GM23338 (cell line): ENCODE measurements at regions not wholly inside any gene's neighbourhood (a gene's known extent, or its start where the extent isn't known, plus 50 kb on each side); places are given as distances from the start of the nearest gene placed in this dataset.

ENCODE experiments used
- ATAC-seq: fragments of 200-7000 bp; cut with Tn5 transposase; 3 replicates; pipeline ENCODE4 v1.9.1; 2020
- DNase-seq: peaks from one replicate; pipeline ENCODE4 v3.0.0-alpha.2; 2015; ENCODE audit warnings: low spot score
- H2AFZ ChIP-seq: fragments of 200-600 bp; sonication (generic); 2 replicates; pipeline ENCODE4 v1.8.0; 2016; ENCODE audit warnings: antibody characterized with exemption, mild to moderate bottlenecking, moderate library complexity
- H3F3A ChIP-seq: fragments of 200-600 bp; sonication (generic); replicated peaks from 2 replicates; pipeline ENCODE4 v1.8.0; 2017; ENCODE audit warnings: antibody characterized with exemption, mixed run types, low read depth
- H3K27ac ChIP-seq: fragments of 200-600 bp; sonication (generic); 2 replicates; pipeline ENCODE4 v1.6.1; 2016; ENCODE audit warnings: low read depth
- H3K27me3 ChIP-seq: fragments of 200-600 bp; sonication (generic); 2 replicates; pipeline ENCODE4 v1.8.0; 2016; ENCODE audit warnings: mild to moderate bottlenecking, mixed run types, moderate library complexity; ENCODE audit not compliant: insufficient read depth
- H3K36me3 ChIP-seq: fragments of 200-600 bp; sonication (generic); 2 replicates; pipeline ENCODE4 v1.8.0; 2016; ENCODE audit warnings: mild to moderate bottlenecking; ENCODE audit not compliant: insufficient read depth
- H3K4me1 ChIP-seq: fragments of 200-600 bp; sonication (generic); 2 replicates; pipeline ENCODE4 v1.8.0; 2016; ENCODE audit warnings: mild to moderate bottlenecking, moderate library complexity; ENCODE audit not compliant: insufficient read depth
- H3K4me2 ChIP-seq: fragments of 200-600 bp; sonication (generic); 2 replicates; pipeline ENCODE4 v1.7.1; 2017; ENCODE audit warnings: mixed run types
- H3K4me3 ChIP-seq: fragments of 200-600 bp; sonication (generic); 2 replicates; pipeline ENCODE4 v1.6.1; 2016; ENCODE audit warnings: mixed run types
- H3K79me2 ChIP-seq: fragments of 200-600 bp; sonication (generic); replicated peaks from 2 replicates; pipeline ENCODE4 v1.8.0; 2017; ENCODE audit warnings: mild to moderate bottlenecking; ENCODE audit not compliant: insufficient read depth
- H3K9me2 ChIP-seq: fragments of 200-600 bp; sonication (generic); 2 replicates; pipeline ENCODE4 v1.8.0; 2017; ENCODE audit not compliant: insufficient read depth
- H4K20me1 ChIP-seq: fragments of 200-600 bp; sonication (generic); replicated peaks from 2 replicates; pipeline ENCODE4 v1.8.0; 2017; ENCODE audit warnings: mild to moderate bottlenecking; ENCODE audit not compliant: insufficient read depth
- H3K27ac Mint-ChIP-seq: 2 replicates; pipeline ENCODE4 v1.8.0; 2020; ENCODE audit warnings: inconsistent platforms, mild to moderate bottlenecking, moderate library complexity, mixed read lengths
- H3K27me3 Mint-ChIP-seq: 3 replicates; pipeline ENCODE4 v1.8.0; 2022; ENCODE audit warnings: low read depth, mild to moderate bottlenecking, moderate library complexity, mixed read lengths, inconsistent platforms; ENCODE audit not compliant: insufficient read depth, poor library complexity
- H3K36me3 Mint-ChIP-seq: 3 replicates; pipeline ENCODE4 v1.8.0; 2021; ENCODE audit warnings: low read depth, mild to moderate bottlenecking, inconsistent platforms, moderate library complexity, mixed read lengths
- H3K4me1 Mint-ChIP-seq: 3 replicates; pipeline ENCODE4 v1.8.0; 2020; ENCODE audit warnings: mild to moderate bottlenecking, inconsistent platforms, mixed read lengths
- H3K4me3 Mint-ChIP-seq: 3 replicates; pipeline ENCODE4 v1.8.0; 2021; ENCODE audit warnings: moderate library complexity, mild to moderate bottlenecking, inconsistent platforms, mixed read lengths
- H3K9me3 Mint-ChIP-seq: 3 replicates; pipeline ENCODE4 v1.8.0; 2020; ENCODE audit warnings: moderate library complexity, mild to moderate bottlenecking, inconsistent platforms, mixed read lengths
- CTCF ChIP-seq, 2 experiments: fragments of 200-600 bp in 1 of 2; sonication (generic) in 1 of 2; conservative IDR thresholded peaks; 2 replicates each; pipeline versions ENCODE4 v1.5.1 to v1.6.1; 2016 to 2017; ENCODE audit warnings: antibody characterized with exemption in 2 of 2, low read depth in 2 of 2, mild to moderate bottlenecking in 2 of 2, moderate library complexity in 1 of 2
- ETS1 ChIP-seq: IDR thresholded peaks from 2 replicates; pipeline ENCODE4 v1.6.1; 2016; ENCODE audit warnings: antibody characterized with exemption
- JUNB ChIP-seq: IDR thresholded peaks from one replicate; pipeline ENCODE4 v1.6.1; 2016; ENCODE audit warnings: antibody characterized with exemption; ENCODE audit not compliant: unreplicated experiment
- POLR2AphosphoS5 ChIP-seq: IDR thresholded peaks from 2 replicates; pipeline ENCODE4 v1.6.1; 2016; ENCODE audit warnings: antibody characterized with exemption, low read depth
- STAT1 ChIP-seq: IDR thresholded peaks from one replicate; pipeline ENCODE4 v1.6.1; 2016; ENCODE audit warnings: antibody characterized with exemption; ENCODE audit not compliant: unreplicated experiment
- ZNF114 ChIP-seq: fragments of 250-450 bp; sonication (Bioruptor Pico); IDR thresholded peaks from 2 replicates; pipeline ENCODE4 v1.5.0; 2020; ENCODE audit warnings: mild to moderate bottlenecking, moderate library complexity
- ZNF331 ChIP-seq: fragments of 250-450 bp; sonication (Bioruptor Pico); IDR thresholded peaks from 2 replicates; pipeline ENCODE4 v1.5.0; 2020; ENCODE audit warnings: low read depth, mild to moderate bottlenecking, moderate library complexity
- TF ChIP-seq, protein P1 (sequence below): fragments of 250-450 bp; sonication (Bioruptor Pico); IDR thresholded peaks from 2 replicates; pipeline ENCODE4 v1.5.0; 2020; ENCODE audit warnings: mild to moderate bottlenecking, moderate library complexity

DNA sequence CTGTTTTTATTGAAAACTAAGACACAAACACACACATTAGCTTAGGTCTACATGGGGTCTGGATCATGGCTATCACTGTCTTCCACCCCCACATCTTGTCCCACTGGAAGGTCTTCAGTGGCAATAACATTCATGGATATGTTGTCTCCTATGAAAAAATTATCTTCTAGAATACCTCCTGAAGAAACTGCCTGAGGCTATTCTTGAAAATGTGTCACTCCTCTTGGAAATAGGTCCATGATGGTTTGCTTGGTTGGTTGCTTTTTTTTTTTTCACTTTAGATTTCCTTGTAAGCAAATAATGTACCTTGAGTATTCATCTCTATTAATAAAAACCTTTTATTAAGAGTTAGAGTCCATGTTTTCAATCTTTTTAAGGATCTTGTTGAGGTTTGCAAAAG, 195.3 kb upstream of the PDE5A start (continued):
- TF ChIP-seq, protein P1, sequence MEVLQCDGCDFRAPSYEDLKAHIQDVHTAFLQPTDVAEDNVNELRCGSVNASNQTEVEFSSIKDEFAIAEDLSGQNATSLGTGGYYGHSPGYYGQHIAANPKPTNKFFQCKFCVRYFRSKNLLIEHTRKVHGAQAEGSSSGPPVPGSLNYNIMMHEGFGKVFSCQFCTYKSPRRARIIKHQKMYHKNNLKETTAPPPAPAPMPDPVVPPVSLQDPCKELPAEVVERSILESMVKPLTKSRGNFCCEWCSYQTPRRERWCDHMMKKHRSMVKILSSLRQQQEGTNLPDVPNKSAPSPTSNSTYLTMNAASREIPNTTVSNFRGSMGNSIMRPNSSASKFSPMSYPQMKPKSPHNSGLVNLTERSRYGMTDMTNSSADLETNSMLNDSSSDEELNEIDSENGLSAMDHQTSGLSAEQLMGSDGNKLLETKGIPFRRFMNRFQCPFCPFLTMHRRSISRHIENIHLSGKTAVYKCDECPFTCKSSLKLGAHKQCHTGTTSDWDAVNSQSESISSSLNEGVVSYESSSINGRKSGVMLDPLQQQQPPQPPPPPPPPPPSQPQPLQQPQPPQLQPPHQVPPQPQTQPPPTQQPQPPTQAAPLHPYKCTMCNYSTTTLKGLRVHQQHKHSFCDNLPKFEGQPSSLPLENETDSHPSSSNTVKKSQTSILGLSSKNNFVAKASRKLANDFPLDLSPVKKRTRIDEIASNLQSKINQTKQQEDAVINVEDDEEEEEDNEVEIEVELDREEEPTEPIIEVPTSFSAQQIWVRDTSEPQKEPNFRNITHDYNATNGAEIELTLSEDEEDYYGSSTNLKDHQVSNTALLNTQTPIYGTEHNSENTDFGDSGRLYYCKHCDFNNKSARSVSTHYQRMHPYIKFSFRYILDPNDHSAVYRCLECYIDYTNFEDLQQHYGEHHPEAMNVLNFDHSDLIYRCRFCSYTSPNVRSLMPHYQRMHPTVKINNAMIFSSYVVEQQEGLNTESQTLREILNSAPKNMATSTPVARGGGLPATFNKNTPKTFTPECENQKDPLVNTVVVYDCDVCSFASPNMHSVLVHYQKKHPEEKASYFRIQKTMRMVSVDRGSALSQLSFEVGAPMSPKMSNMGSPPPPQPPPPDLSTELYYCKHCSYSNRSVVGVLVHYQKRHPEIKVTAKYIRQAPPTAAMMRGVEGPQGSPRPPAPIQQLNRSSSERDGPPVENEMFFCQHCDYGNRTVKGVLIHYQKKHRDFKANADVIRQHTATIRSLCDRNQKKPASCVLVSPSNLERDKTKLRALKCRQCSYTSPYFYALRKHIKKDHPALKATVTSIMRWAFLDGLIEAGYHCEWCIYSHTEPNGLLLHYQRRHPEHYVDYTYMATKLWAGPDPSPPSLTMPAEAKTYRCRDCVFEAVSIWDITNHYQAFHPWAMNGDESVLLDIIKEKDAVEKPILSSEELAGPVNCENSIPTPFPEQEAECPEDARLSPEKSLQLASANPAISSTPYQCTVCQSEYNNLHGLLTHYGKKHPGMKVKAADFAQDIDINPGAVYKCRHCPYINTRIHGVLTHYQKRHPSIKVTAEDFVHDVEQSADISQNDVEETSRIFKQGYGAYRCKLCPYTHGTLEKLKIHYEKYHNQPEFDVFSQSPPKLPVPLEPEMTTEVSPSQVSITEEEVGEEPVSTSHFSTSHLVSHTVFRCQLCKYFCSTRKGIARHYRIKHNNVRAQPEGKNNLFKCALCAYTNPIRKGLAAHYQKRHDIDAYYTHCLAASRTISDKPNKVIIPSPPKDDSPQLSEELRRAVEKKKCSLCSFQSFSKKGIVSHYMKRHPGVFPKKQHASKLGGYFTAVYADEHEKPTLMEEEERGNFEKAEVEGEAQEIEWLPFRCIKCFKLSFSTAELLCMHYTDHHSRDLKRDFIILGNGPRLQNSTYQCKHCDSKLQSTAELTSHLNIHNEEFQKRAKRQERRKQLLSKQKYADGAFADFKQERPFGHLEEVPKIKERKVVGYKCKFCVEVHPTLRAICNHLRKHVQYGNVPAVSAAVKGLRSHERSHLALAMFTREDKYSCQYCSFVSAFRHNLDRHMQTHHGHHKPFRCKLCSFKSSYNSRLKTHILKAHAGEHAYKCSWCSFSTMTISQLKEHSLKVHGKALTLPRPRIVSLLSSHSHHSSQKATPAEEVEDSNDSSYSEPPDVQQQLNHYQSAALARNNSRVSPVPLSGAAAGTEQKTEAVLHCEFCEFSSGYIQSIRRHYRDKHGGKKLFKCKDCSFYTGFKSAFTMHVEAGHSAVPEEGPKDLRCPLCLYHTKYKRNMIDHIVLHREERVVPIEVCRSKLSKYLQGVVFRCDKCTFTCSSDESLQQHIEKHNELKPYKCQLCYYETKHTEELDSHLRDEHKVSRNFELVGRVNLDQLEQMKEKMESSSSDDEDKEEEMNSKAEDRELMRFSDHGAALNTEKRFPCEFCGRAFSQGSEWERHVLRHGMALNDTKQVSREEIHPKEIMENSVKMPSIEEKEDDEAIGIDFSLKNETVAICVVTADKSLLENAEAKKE (CRISPR knock-in tag), result no peak
- TF ChIP-seq JUNB (no peak), ZNF114 (CRISPR knock-in tag) (no peak), POLR2AphosphoS5 (no peak), ZNF331 (CRISPR knock-in tag) (no peak)

- H3F3A ChIP-seq, result no peaks in the 10 kb centered on the region
- ATAC-seq, result no peak
- no peak overlapping the region for H3K4me3 Mint-ChIP-seq
- no peaks in the 10 kb centered on the region for H3K79me2 ChIP-seq
- no peak overlapping the region for H3K4me2 ChIP-seq
- no peaks in the 10 kb centered on the region for H3K9me3 Mint-ChIP-seq
- no peaks in the 10 kb centered on the region for H3K36me3 ChIP-seq
- H3K36me3 Mint-ChIP-seq, result no peaks in the 10 kb centered on the region
- peaks cover 4% of the 10 kb centered on the region for H3K27me3 Mint-ChIP-seq
- no peaks in the 10 kb centered on the region for H4K20me1 ChIP-seq
- no peak overlapping the region for H3K4me3 ChIP-seq
- H3K27me3 ChIP-seq, result no peaks in the 10 kb centered on the region
- no peak overlapping the region for H3K27ac Mint-ChIP-seq
- no peak overlapping the region for H3K27ac ChIP-seq
- no peak for DNase-seq
- no peak overlapping the region for H2AFZ ChIP-seq
- no peaks in the 10 kb centered on the region for H3K4me1 ChIP-seq
- no peaks in the 10 kb centered on the region; the same call in 1 of the 2 replicates for H3K9me2 ChIP-seq
- H3K4me1 Mint-ChIP-seq, result no peaks in the 10 kb centered on the region
- TF ChIP-seq CTCF (conservative IDR thresholded peaks at IDR 0.05; ENCODE audit: low read depth in 2 of 2) (no peak), POLR2AphosphoS5 (no peak), ZNF331 (CRISPR knock-in tag) (no peak), STAT1 (no peak), ETS1 (no peak)
These were observed 194.4 kb upstream of the PDE5A start for GRCh38 chr4:119823045-119823444.
